Prostate gland (tissue), 2 donors: ENCODE measurements at regions not wholly inside any gene's neighbourhood (a gene's known extent, or its start where the extent isn't known, plus 50 kb on each side); places are given as distances from the start of the nearest gene placed in this dataset.

Source experiments
- CTCF ChIP-seq, 4 experiments: fragments of 200-600 bp in 2 of 4; fragments of 450-650 bp in 2 of 4; sonication (generic) in 2 of 4; IDR thresholded peaks; 1 replicate in 3 of 4; 2 replicates in 1 of 4; pipeline ENCODE4 v1.5.1; 2016 to 2019; ENCODE audit warnings: antibody characterized with exemption in 4 of 4, mild to moderate bottlenecking in 2 of 4, moderate library complexity in 2 of 4
- POLR2A ChIP-seq: fragments of 450-650 bp; IDR thresholded peaks from one replicate; pipeline ENCODE4 v1.6.1; 2016; ENCODE audit warnings: antibody characterized with exemption, mild to moderate bottlenecking

- TF ChIP-seq POLR2A (no peak), CTCF (IDR thresholded peaks at IDR 0.05) (no peak)
These were observed 506.5 kb upstream of the MGMT start for GRCh38 chr10:128960517-128960916.
